Adrenal gland (tissue), 9 donors: ENCODE measurements at regions not wholly inside any gene's neighbourhood (a gene's known extent, or its start where the extent isn't known, plus 50 kb on each side); places are given as distances from the start of the nearest gene placed in this dataset.
"Not testable (repeated sequence)": the region's sequence is repeated elsewhere in the genome, so short reads cannot be mapped to it uniquely, and the experiment has no call there.

Source experiments
- DNase-seq, 7 donors: peaks; one replicate each; pipeline ENCODE4 v3.0.0-alpha.2; 2019 to 2020
- H3K27ac ChIP-seq, 5 donors: fragments of 200-600 bp; sonication (generic) in 4 of 5; 1 replicate in 3 of 5; 2 replicates in 2 of 5; pipeline versions ENCODE4 v1.5.1 to v1.8.0; 2016 to 2020; ENCODE audit warnings: mild to moderate bottlenecking in 1 of 5
- H3K27me3 ChIP-seq: fragments of 200-600 bp; 2 replicates; pipeline ENCODE4 v1.8.0; 2021
- H3K36me3 ChIP-seq, 2 donors: fragments of 200-600 bp; replicated peaks in 1 of 2; 1 replicate in 1 of 2; 2 replicates in 1 of 2; pipeline versions ENCODE4 v1.5.1 to v1.8.0; 2018 to 2022
- H3K4me1 ChIP-seq, 2 donors: fragments of 200-600 bp; replicated peaks in 1 of 2; 1 replicate in 1 of 2; 2 replicates in 1 of 2; pipeline versions ENCODE4 v1.5.1 to v1.8.0; 2018 to 2021
- H3K4me3 ChIP-seq, 4 donors: fragments of 200-600 bp; sonication (generic) in 3 of 4; one replicate each; pipeline ENCODE4 v1.5.1; 2016 to 2018
- H3K9me3 ChIP-seq, 3 donors: fragments of 200-600 bp; sonication (generic) in 1 of 3; replicated peaks in 1 of 3; 1 replicate in 2 of 3; 2 replicates in 1 of 3; pipeline versions ENCODE4 v1.5.1 to v1.8.0; 2016 to 2021
- POLR2A ChIP-seq, 2 donors: fragments of 450-650 bp; IDR thresholded peaks; one replicate each; pipeline ENCODE4 v1.6.1; 2017; ENCODE audit warnings: antibody characterized with exemption in 2 of 2, mild to moderate bottlenecking in 2 of 2, moderate library complexity in 1 of 2
- WGBS, 4 donors: extraction: QIAGEN DNeasy Blood & Tissue Kit in 2 of 4; methylation state at CpG; one replicate each; pipeline versions ENCODE4 v1.1.5 to v1.1.7; 2013 to 2017; 5-methylcytosine and 5-hydroxymethylcytosine counted together
- intact Hi-C, 2 donors: fragments of 100-400 bp; cut with DNase I; formaldehyde crosslinking; loops; one replicate each; pipeline versions ENCODE4 v1.14.1 to v1.15.0; 2022 to 2023
- TF ChIP-seq, protein P1 (sequence below), 6 experiments: fragments of 450-650 bp in 4 of 6; fragments of 200-600 bp in 2 of 6; sonication (generic) in 1 of 6; IDR thresholded peaks; 1 replicate in 5 of 6; 2 replicates in 1 of 6; pipeline versions ENCODE4 v1.5.1 to v1.8.0; 2016 to 2021; ENCODE audit warnings: antibody characterized with exemption in 6 of 6, mild to moderate bottlenecking in 2 of 6, moderate library complexity in 1 of 6
- donor health status: healthy with polysubstance abuse.
- donor health status: Bipolar disorder and iron deficiency.
- donor health status: DM: yes; HTN: yes; CAD: no.
- donor health status: DM: no; HTN: no; CAD: no.
- donor health status: DM: no; HTN: no; CAD: no.

DNA sequence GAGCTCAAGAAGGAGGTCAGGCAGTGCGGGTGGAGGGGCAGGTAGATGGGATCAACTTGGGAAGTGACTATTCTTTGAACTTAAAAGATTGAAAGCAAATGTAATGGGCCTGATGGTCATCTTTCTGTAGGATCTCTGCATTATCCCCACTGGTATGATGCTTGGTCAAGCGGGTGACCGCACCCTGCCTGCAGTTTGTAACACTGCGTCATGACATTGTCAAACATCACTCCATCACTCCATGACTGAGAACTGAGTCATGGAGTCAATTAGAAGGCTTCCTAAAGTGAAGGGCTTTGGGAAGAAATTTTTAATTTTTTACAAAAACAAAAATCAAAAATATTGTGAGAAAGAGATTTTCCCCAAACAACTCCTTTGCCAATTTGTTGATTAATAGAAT is 62.4 kb upstream of the BMAL1 start:
- intact Hi-C loops = loop anchor here in 1 of 2 donors (10.0 kb wide), 1 partner anchor 50 kb away; no protein-coding TSS in a partner anchor
- TF ChIP-seq, protein P1, sequence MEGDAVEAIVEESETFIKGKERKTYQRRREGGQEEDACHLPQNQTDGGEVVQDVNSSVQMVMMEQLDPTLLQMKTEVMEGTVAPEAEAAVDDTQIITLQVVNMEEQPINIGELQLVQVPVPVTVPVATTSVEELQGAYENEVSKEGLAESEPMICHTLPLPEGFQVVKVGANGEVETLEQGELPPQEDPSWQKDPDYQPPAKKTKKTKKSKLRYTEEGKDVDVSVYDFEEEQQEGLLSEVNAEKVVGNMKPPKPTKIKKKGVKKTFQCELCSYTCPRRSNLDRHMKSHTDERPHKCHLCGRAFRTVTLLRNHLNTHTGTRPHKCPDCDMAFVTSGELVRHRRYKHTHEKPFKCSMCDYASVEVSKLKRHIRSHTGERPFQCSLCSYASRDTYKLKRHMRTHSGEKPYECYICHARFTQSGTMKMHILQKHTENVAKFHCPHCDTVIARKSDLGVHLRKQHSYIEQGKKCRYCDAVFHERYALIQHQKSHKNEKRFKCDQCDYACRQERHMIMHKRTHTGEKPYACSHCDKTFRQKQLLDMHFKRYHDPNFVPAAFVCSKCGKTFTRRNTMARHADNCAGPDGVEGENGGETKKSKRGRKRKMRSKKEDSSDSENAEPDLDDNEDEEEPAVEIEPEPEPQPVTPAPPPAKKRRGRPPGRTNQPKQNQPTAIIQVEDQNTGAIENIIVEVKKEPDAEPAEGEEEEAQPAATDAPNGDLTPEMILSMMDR (IDR thresholded peaks at IDR 0.05) = no peak
- no peak for TF ChIP-seq POLR2A (IDR thresholded peaks at IDR 0.05)
- H3K36me3 ChIP-seq = no peaks in the 10 kb centered on the region
- H3K9me3 ChIP-seq = no peaks in the 10 kb centered on the region
- H3K4me3 ChIP-seq = no peak overlapping the region
- no peak for DNase-seq
- H3K27me3 ChIP-seq = no peaks in the 10 kb centered on the region
- 94 to 99% (median 98%) methylated on average over 4 of the region's 4 CpGs for WGBS, 4 donors
- H3K27ac ChIP-seq = no peak overlapping the region
- H3K4me1 ChIP-seq = peaks cover 2 to 3% of the 10 kb centered on the region in 2 donors

DNA sequence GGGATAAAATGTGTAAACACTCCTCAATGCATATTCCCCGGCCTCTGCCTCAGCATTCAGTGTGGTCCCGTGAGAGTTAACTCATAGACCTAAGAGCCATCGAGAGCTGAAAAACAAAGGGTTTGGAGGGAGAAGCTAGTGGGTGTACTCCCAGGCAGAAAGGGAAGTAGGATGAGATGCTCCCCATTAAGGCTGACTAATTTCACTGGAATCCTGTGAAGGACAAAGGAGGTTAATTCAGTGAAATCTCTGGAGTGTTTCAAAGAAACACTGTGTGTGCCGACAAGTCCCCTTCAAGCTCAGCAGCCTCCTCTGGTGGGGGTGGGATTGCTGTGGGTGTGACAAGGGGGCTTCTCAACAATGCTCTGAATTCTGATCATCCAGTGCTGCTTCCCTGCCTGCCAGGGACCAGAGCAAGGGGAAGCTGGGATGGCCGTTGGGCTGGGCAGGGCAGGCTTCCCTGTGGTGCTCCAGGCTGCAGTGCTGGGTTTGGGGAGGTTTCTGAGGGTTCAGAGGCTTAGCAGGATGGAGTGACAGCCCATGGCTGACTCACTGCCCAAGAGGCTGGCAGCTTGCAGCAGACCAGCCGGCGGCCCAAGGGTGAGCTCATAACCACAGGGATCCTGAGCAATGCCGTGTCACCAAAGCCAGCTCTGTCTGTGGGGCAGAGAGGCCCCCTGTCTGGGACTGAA is 61.4 kb upstream of the BMAL1 start:
- TF ChIP-seq, protein P1 (IDR thresholded peaks at IDR 0.05) = no peak
- TF ChIP-seq POLR2A (IDR thresholded peaks at IDR 0.05) = peak in 1 of 2 donors; percentile 20

DNA sequence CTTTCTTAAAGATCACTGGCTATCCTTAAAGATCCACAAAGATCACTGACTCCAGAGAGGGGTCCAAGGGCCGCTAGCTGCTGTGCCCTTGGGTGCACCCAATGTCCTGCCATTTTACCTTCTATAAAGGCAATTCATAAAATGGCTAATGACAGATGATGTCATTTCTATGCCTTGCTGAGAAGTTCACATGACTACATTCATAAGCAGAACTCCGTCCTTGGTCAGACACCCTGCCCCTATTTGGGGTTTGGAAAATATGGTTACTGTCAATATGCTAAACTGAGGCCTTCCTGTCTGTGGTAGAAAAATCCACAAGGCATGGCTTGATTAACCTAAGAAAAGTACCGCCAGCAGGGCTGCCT is 60.9 kb upstream of the BMAL1 start:
- TF ChIP-seq, protein P1 (IDR thresholded peaks at IDR 0.05) = no peak
- TF ChIP-seq POLR2A (IDR thresholded peaks at IDR 0.05) = no peak
- WGBS, 4 donors = 71 to 91% (median 74%) methylated on average over 3 of the region's 3 CpGs
- Histone ChIP-seq H3K27ac (peak overlapping the region in 2 of 5 donors; percentile 46 to 79), H3K27me3 (no peaks in the 10 kb centered on the region), H3K4me3 (no peak overlapping the region), H3K9me3 (no peaks in the 10 kb centered on the region), H3K36me3 (no peaks in the 10 kb centered on the region), H3K4me1 (peaks cover 2 to 3% of the 10 kb centered on the region in 2 donors)
- intact Hi-C loops = loop anchor here in 1 of 2 donors (10.0 kb wide), 1 partner anchor 48 kb away; no protein-coding TSS in a partner anchor
- DNase-seq = no peak

More for the DNA sequence above, 61.4 kb upstream of the BMAL1 start:
- Histone ChIP-seq H3K27ac (peak overlapping the region in 2 of 5 donors; percentile 46 to 79), H3K9me3 (no peaks in the 10 kb centered on the region), H3K27me3 (no peaks in the 10 kb centered on the region), H3K36me3 (no peaks in the 10 kb centered on the region), H3K4me3 (no peak overlapping the region), H3K4me1 (peaks cover 2 to 3% of the 10 kb centered on the region in 2 donors)
- WGBS, 4 donors = 37 to 48% (median 46%) methylated on average over 8 of the region's 8 CpGs
- peak; percentile 56 to 89 (median 79) for DNase-seq
- intact Hi-C loops = loop anchor here in 1 of 2 donors (10.0 kb wide), 1 partner anchor 49 kb away; no protein-coding TSS in a partner anchor

DNA sequence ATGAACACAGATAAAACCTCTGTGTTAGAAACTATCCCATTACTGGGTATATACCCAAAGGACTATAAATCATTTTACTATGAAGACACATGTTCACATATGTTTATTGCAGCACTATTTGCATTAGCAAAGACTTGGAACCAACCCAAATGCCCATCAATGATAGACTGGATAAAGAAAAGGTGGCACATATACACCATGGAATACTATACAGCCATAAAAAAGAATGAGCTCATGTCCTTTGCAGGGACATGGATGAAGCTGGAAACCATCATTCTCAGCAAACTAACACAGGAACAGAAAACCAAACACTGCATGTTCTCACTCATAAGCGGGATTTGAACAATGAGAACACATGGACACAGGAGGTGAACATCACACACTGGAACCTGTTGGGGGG is 58.9 kb upstream of the BMAL1 start:
- 80 to 100% (median 96%) methylated on average over 1 of the region's 1 CpG for WGBS, 4 donors
- H3K27me3 ChIP-seq, H3K9me3 ChIP-seq, H3K4me1 ChIP-seq, H3K36me3 ChIP-seq, H3K27ac ChIP-seq, DNase-seq, H3K4me3 ChIP-seq: not testable (repeated sequence)
- intact Hi-C loops = loop anchor here in 1 of 2 donors (10.0 kb wide), 1 partner anchor 46 kb away; no protein-coding TSS in a partner anchor

DNA sequence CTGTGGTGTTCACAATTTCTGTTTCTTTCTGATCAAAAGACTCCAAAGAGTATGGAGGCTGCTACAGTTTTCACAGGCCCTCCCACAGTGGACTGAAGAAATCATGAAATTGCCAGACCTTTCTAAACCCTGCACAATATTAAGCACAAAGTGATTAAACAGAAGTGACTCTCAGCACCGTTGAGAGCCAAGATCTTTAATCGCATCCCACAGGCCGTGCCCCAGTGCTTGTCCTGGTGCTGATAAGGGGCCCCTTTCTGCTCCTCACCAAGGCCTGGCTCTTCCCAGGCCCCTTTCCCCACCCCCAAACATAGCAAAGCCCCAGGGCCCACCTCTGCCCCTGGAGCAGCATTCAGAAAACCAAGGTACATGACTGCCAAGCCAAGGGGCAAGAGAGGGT is 57.4 kb upstream of the BMAL1 start:
- H3K4me1 ChIP-seq = peaks cover 2 to 3% of the 10 kb centered on the region in 2 donors
- H3K9me3 ChIP-seq = no peaks in the 10 kb centered on the region
- no peak overlapping the region for H3K4me3 ChIP-seq
- TF ChIP-seq POLR2A (IDR thresholded peaks at IDR 0.05) = no peak
- intact Hi-C loops = no loop called here
- 81 to 89% (median 82%) methylated on average over 3 of the region's 3 CpGs for WGBS, 4 donors
- no peak overlapping the region for H3K27ac ChIP-seq
- no peaks in the 10 kb centered on the region for H3K36me3 ChIP-seq
- H3K27me3 ChIP-seq = no peaks in the 10 kb centered on the region
- DNase-seq = no peak
